ENCODE measurements at regions not wholly inside any gene's neighbourhood (a gene's known extent, or its start where the extent isn't known, plus 50 kb on each side); places are given as distances from the start of the nearest gene placed in this dataset.

- no peak for TF ChIP-seq POLR2A (IDR thresholded peaks at IDR 0.05)
- TF ChIP-seq CTCF (IDR thresholded peaks at IDR 0.05): no peak
Observed at GRCh38 chr12:113546916-113547863, 75.5 kb upstream of the LHX5 start.
